Effector memory CD4-positive, alpha-beta T cell (primary cell): ENCODE measurements at regions not wholly inside any gene's neighbourhood (a gene's known extent, or its start where the extent isn't known, plus 50 kb on each side); places are given as distances from the start of the nearest gene placed in this dataset.

ENCODE experiments used
- DNase-seq, 3 donors: peaks; one replicate each; pipeline ENCODE4 v3.0.0-alpha.2; 2020
- H3K27ac ChIP-seq: 2 replicates; pipeline ENCODE4 v1.7.0; 2013; ENCODE audit warnings: mild to moderate bottlenecking, low read length, moderate library complexity; ENCODE audit not compliant: insufficient read depth, poor library complexity, severe bottlenecking
- H3K27me3 ChIP-seq: replicated peaks from 2 replicates; pipeline ENCODE4 v1.7.0; 2013; ENCODE audit warnings: mild to moderate bottlenecking, low read length; ENCODE audit not compliant: insufficient read depth, control insufficient read depth, poor library complexity, severe bottlenecking
- H3K36me3 ChIP-seq: 2 replicates; pipeline ENCODE4 v1.7.0; 2013; ENCODE audit warnings: mild to moderate bottlenecking, low read length, moderate library complexity; ENCODE audit not compliant: control insufficient read depth, insufficient read depth
- H3K4me1 ChIP-seq: 2 replicates; pipeline ENCODE4 v1.7.0; 2013; ENCODE audit warnings: low read length, mild to moderate bottlenecking; ENCODE audit not compliant: control insufficient read depth, insufficient read depth, poor library complexity, severe bottlenecking
- H3K4me3 ChIP-seq: 2 replicates; pipeline ENCODE4 v1.7.0; 2013; ENCODE audit warnings: low read length, low read depth, mild to moderate bottlenecking; ENCODE audit not compliant: insufficient read depth, poor library complexity, severe bottlenecking
- H3K9me3 ChIP-seq: 2 replicates; pipeline ENCODE4 v1.7.0; 2013; ENCODE audit warnings: mild to moderate bottlenecking, low read length, moderate library complexity; ENCODE audit not compliant: control insufficient read depth

DNA sequence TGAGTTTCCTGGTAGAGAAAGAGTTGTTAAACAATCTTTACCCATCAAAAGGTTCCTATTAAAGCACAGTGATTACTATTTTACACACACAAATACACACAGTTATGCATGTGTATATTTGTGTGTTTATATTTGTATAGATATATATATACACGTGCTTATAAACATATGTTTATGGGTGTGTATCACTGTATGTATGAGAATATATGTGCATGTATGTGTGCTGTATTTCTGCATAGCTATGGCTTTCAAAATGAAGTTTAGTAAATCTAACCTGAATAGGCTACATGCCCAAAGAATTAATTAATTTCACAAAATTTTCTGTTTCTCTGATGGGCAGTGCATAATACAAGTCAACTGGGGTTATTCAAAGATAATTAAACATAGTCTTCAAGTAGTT lies 723.1 kb upstream of the KIRREL3 start:
- H3K36me3 ChIP-seq = no peaks in the 10 kb centered on the region
- no peak overlapping the region for H3K4me3 ChIP-seq
- DNase-seq = no peak
- no peaks in the 10 kb centered on the region for H3K27me3 ChIP-seq
- no peaks in the 10 kb centered on the region for H3K9me3 ChIP-seq
- no peak overlapping the region for H3K27ac ChIP-seq
- no peaks in the 10 kb centered on the region for H3K4me1 ChIP-seq

DNA sequence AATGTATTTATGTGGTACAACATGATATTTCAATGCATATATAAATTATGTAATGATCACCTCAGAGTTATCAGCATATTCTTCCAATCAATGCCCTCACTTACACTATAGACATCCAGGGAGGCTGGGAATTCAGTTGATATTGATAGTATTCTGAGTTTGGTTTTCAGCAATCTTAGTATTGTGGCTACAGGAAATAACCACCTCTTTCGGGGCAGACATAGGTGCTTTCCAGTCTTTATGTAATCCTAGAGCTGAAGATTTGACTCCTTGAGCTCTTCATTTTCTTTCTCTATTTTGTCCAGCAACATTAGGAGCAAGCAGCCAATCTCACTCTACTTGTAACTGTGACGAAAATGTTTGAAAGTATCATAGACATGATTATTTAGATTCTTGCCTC lies 712.7 kb upstream of the KIRREL3 start:
- Histone ChIP-seq H3K27me3 (no peaks in the 10 kb centered on the region), H3K9me3 (no peaks in the 10 kb centered on the region), H3K4me3 (no peak overlapping the region), H3K36me3 (no peaks in the 10 kb centered on the region), H3K4me1 (no peaks in the 10 kb centered on the region), H3K27ac (no peak overlapping the region)
- DNase-seq = no peak

DNA sequence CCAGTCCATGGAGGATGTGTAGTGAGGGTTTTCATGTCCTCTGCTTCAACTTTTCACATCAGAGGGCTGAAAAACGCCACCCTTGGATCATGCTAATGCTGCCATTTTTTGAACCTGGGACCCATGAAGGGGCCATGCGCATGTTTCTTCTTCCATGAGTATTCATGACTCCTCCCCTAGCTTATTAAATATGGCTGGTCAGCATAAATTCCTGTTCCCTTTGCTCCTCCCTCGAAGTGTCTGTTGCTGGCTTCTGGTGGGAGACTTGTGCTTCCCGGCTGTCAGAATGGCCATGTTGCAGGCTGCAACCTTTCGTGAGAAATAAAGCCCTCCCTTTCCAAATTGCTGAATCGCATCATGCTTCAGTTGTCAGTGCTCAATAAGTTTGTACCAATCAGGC lies 711.2 kb upstream of the KIRREL3 start:
- no peaks in the 10 kb centered on the region for H3K9me3 ChIP-seq
- H3K4me3 ChIP-seq = no peak overlapping the region
- H3K27ac ChIP-seq = no peak overlapping the region
- DNase-seq = no peak
- no peaks in the 10 kb centered on the region for H3K27me3 ChIP-seq
- H3K4me1 ChIP-seq = no peaks in the 10 kb centered on the region
- no peaks in the 10 kb centered on the region for H3K36me3 ChIP-seq

DNA sequence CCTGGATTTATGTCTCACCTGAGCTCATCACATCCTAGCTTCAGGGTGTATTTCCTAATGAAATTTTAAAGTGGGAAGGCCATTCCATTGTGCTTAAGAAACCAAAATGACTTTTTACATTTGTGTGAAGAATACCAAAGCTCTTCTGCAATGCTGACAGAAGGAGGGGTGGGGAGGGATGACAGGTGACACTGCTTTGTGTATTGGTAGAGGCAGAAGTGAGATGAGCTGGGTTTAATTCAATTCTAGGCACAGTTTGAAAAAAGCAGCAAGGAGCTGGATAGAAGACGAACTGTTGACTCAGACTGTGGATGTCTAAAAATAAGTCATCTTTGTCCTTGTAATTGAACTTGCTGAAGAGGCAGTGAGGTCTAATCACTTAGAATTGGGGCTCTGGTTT lies 710.3 kb upstream of the KIRREL3 start:
- Histone ChIP-seq H3K9me3 (no peaks in the 10 kb centered on the region), H3K36me3 (no peaks in the 10 kb centered on the region), H3K4me1 (no peaks in the 10 kb centered on the region), H3K4me3 (no peak overlapping the region), H3K27ac (no peak overlapping the region), H3K27me3 (no peaks in the 10 kb centered on the region)
- DNase-seq = no peak

DNA sequence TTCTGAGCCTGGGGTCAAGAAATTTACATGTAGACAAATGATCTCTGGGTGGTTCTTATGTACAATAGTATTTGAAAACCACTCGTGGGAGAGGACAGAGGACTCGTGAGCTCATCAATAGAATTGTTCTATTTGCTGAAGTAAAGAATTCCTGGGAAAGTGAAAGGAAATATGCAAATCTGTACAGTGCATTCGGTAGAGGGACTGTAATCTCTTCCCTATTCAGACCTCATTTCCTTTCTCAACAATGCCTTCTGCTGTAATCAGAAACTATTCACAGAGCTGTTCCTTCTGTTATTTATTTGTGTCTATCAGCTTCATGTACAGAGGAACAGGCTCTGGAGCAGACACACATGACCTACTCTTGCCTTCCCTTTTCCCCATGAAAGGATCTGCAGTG lies 709.4 kb upstream of the KIRREL3 start:
- H3K9me3 ChIP-seq = no peaks in the 10 kb centered on the region
- no peaks in the 10 kb centered on the region for H3K36me3 ChIP-seq
- no peaks in the 10 kb centered on the region for H3K4me1 ChIP-seq
- H3K4me3 ChIP-seq = no peak overlapping the region
- no peak overlapping the region for H3K27ac ChIP-seq
- no peaks in the 10 kb centered on the region for H3K27me3 ChIP-seq
- no peak for DNase-seq

DNA sequence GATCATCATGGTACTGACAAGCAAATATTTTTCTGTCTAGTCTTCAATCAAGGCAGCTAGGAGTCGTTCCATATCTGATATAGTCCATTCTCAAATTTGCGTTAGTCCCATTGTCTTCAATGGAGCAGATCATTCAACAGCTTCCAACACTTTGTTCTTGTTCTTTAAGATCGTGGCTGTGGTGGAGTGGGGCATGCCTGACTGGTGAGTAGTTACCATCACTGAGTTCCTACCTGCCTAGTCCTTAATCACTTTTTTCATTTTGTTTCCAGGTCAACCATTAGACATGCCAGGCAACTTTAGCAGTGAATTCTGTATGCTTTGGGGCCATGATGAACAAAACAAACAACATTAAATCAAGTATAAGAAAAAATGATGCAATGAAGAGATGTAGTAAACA lies 693.1 kb upstream of the KIRREL3 start:
- Histone ChIP-seq H3K4me3 (no peak overlapping the region), H3K4me1 (no peaks in the 10 kb centered on the region), H3K36me3 (no peaks in the 10 kb centered on the region), H3K27me3 (no peaks in the 10 kb centered on the region), H3K9me3 (no peaks in the 10 kb centered on the region), H3K27ac (no peak overlapping the region)
- DNase-seq = no peak

DNA sequence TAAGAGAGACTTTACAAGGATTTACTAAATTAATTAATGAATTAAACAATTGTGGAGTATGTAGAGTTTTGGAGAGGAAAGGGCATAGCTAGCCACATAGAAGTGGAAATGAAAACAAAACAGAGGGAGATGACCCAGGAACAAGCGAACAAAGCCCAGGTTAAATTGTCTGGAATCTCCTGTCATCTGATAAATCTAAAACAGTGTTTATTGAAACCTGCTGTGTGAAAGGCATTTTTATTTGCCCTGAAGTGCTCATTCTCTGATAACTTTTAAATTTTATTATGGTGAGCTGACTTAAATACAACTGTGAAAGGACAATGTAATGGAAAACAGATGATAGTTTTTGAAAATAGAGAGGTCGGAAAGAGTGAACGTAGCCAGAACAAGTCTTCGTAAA lies 682.8 kb upstream of the KIRREL3 start:
- H3K4me3 ChIP-seq = no peak overlapping the region
- no peaks in the 10 kb centered on the region for H3K9me3 ChIP-seq
- no peak overlapping the region for H3K27ac ChIP-seq
- DNase-seq = no peak
- H3K27me3 ChIP-seq = no peaks in the 10 kb centered on the region
- H3K36me3 ChIP-seq = no peaks in the 10 kb centered on the region
- no peaks in the 10 kb centered on the region for H3K4me1 ChIP-seq

DNA sequence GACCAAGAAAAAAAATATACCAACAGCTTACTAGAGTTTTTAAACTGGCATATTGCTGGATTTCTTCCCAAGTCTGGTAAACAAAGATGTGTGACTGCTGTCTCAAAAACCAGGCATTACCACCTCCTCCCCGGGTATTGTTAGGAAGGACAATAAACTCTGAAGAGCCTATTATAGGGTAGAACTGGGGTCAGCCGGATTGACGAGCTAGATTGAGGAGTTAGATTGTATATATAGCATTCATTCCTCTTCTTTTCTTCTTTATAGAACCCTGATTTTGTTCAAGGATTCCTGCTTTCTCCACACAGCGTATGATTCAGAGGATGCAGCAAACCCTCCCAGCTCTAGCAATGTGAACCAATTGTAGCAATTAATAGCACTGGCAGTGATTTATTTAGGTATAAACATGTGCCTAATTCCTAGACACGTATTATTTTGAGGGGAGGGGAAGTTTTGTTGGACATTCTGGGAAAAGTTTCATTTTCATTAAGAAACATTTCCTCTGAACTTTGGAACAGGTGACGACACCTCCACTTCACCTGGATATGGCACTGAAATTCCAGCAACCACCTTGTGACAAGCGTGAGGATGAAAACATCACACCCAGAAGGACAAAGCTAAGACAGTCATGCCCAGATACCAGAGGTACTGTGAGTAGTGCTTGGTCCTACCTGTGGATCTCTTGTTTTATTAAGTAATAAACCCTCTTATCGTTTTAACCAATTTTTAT lies 679.4 kb upstream of the KIRREL3 start:
- no peak overlapping the region for H3K4me3 ChIP-seq
- no peaks in the 10 kb centered on the region for H3K27me3 ChIP-seq
- no peak for DNase-seq
- no peak overlapping the region for H3K27ac ChIP-seq
- no peaks in the 10 kb centered on the region for H3K4me1 ChIP-seq
- H3K36me3 ChIP-seq = no peaks in the 10 kb centered on the region
- no peaks in the 10 kb centered on the region for H3K9me3 ChIP-seq

DNA sequence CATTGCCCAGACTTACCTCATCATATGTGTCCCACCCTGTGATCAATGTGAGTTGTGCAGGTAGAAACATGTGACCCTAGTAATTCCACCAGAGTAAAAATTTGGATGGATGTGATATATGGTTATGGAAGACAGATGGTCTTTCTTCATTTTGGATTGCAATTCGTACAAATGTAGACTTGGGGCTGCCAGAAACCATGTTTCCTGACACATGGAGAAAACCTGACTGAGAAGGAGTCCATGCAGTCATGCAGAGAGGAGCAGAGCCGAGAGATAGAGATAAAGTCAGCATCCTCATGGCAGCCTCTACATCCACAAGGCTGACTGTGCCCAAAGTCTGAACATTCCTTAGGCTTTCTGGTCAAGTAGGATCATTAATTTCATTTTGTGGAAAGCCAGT lies 678.1 kb upstream of the KIRREL3 start:
- no peak overlapping the region for H3K4me3 ChIP-seq
- no peak overlapping the region for H3K27ac ChIP-seq
- no peaks in the 10 kb centered on the region for H3K27me3 ChIP-seq
- H3K4me1 ChIP-seq = no peaks in the 10 kb centered on the region
- H3K36me3 ChIP-seq = no peaks in the 10 kb centered on the region
- H3K9me3 ChIP-seq = no peaks in the 10 kb centered on the region
- no peak for DNase-seq

DNA sequence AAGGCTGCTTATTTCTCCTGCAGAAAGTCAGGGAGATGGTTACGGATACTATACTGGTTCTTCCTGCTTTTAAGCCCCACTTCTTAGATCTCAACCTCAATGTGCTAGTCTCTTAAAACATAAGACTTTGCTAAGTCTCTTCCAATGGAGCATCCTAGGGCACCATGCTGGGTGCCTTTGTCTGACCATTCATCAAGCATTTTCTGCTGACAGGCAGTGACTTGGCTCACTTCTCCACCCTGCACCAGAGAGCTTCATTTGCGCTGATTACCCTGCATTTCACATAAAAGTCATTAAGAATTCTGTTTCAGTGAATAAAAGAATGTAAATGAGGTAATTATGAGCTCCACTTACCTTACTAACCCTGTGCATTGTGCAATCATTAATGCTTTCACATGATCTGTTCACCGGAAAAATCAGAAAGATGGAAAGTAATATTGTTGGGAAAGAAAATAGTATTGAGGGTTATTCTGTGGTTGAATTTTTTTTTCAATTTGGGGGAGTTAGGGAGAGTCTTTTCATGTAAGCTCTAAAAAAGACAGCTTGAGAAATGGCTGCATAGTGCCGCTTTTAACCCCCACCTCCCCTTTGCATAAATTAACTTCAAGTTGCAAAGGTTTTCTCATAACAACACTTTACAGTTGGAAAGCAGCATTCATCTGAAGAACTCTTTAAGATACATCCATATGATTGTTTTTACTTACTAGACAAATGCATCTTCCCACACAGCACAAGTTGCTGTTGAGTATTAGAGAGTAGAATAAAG lies 677.3 kb upstream of the KIRREL3 start:
- no peak overlapping the region for H3K4me3 ChIP-seq
- H3K27ac ChIP-seq = no peak overlapping the region
- no peak for DNase-seq
- H3K36me3 ChIP-seq = no peaks in the 10 kb centered on the region
- no peaks in the 10 kb centered on the region for H3K27me3 ChIP-seq
- no peaks in the 10 kb centered on the region for H3K4me1 ChIP-seq
- no peaks in the 10 kb centered on the region for H3K9me3 ChIP-seq
